Activated T-helper 17 cell treated with anti-CD3 and anti-CD28 coated beads, Interleukin-2, amount 50 U/mL, for 72 hours (primary cell): ENCODE measurements at regions not wholly inside any gene's neighbourhood (a gene's known extent, or its start where the extent isn't known, plus 50 kb on each side); places are given as distances from the start of the nearest gene placed in this dataset.

ENCODE experiments used
- ATAC-seq: fragments of 150-1000 bp; cut with Tn5 transposase; replicated peaks from 2 replicates; pipeline ENCODE4 v1.10.0; 2021; ENCODE audit warnings: mild to moderate bottlenecking, moderate library complexity
- H3K27ac Mint-ChIP-seq: one replicate; pipeline ENCODE4 v1.8.0; 2022; ENCODE audit warnings: mixed read lengths
- H3K27me3 Mint-ChIP-seq: one replicate; pipeline ENCODE4 v1.8.0; 2022; ENCODE audit warnings: mixed read lengths
- H3K36me3 Mint-ChIP-seq: one replicate; pipeline ENCODE4 v1.8.0; 2022; ENCODE audit warnings: low read depth, mild to moderate bottlenecking, mixed read lengths
- H3K4me1 Mint-ChIP-seq: one replicate; pipeline ENCODE4 v1.8.0; 2022; ENCODE audit warnings: mixed read lengths
- H3K4me3 Mint-ChIP-seq: one replicate; pipeline ENCODE4 v1.8.0; 2022; ENCODE audit warnings: mild to moderate bottlenecking, mixed read lengths
- H3K9me3 Mint-ChIP-seq: one replicate; pipeline ENCODE4 v1.8.0; 2022; ENCODE audit warnings: mixed read lengths

GRCh38 chr2:186085226-186085625 is 346.6 kb downstream of the FSIP2 start:
- ATAC-seq: no peak
- H3K36me3 Mint-ChIP-seq: no peaks in the 10 kb centered on the region
- no peaks in the 10 kb centered on the region for H3K9me3 Mint-ChIP-seq

GRCh38 chr2:186093174-186093573 is 354.6 kb downstream of the FSIP2 start:
- ATAC-seq: no peak
- Mint-ChIP-seq H3K27me3 (no peaks in the 10 kb centered on the region), H3K9me3 (peaks cover 4% of the 10 kb centered on the region), H3K27ac (no peak overlapping the region), H3K4me1 (no peaks in the 10 kb centered on the region), H3K4me3 (no peak overlapping the region), H3K36me3 (no peaks in the 10 kb centered on the region)

More at GRCh38 chr2:186085226-186085625, 346.6 kb downstream of the FSIP2 start:
- Mint-ChIP-seq H3K4me3 (no peak overlapping the region), H3K27me3 (no peaks in the 10 kb centered on the region), H3K4me1 (no peaks in the 10 kb centered on the region), H3K27ac (no peak overlapping the region)

- no peak overlapping the region for H3K4me3 Mint-ChIP-seq
- no peak for ATAC-seq
- H3K27ac Mint-ChIP-seq: no peak overlapping the region
Measured at GRCh38 chr2:186098821-186099220, 360.2 kb downstream of the FSIP2 start.

DNA sequence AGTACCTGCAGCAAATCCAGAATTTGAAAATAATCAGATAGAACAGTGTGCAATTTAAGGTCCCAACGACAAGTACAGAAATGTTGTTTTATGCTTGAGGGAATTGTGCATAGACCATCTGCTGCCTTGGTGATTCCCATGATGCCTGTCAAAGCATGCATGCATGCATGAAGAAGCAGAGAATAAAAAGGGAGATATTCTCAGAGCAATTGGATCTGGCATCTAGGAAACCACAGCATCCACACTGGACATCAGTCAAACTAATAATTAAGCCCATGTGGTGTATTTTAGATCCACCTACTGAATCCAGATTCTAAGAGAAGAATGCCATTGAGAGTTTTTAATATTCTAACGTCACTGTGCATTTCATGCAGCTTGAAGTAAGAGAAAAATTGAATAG is 361.2 kb downstream of the FSIP2 start:
- no peak for ATAC-seq
- Mint-ChIP-seq H3K4me1 (no peaks in the 10 kb centered on the region), H3K36me3 (no peaks in the 10 kb centered on the region), H3K9me3 (no peaks in the 10 kb centered on the region), H3K27me3 (no peaks in the 10 kb centered on the region), H3K27ac (no peak overlapping the region), H3K4me3 (no peak overlapping the region)

More at GRCh38 chr2:186098821-186099220, 360.2 kb downstream of the FSIP2 start:
- peaks cover 4% of the 10 kb centered on the region for H3K9me3 Mint-ChIP-seq
- H3K36me3 Mint-ChIP-seq: no peaks in the 10 kb centered on the region
- H3K27me3 Mint-ChIP-seq: no peaks in the 10 kb centered on the region
- no peaks in the 10 kb centered on the region for H3K4me1 Mint-ChIP-seq

DNA sequence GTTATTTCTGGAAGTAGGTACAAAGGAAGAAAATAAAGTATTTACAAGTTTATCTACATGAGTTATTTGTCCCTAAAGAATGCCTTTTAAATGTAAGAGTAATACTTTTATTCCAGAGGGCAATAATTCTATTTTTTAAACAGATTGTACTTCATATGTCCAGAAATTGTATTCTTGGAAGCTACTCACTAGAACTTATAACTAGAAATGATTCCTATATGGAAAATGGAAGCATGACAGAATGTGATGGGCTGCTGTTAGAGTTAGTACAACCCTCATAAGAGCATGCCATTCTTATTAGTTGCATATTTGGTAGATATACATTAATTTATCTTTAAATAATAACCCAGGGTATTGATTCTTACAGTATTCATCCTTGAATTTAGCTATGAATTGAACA is 362.0 kb downstream of the FSIP2 start:
- Mint-ChIP-seq H3K27me3 (no peaks in the 10 kb centered on the region), H3K36me3 (no peaks in the 10 kb centered on the region), H3K27ac (no peak overlapping the region), H3K4me3 (no peak overlapping the region), H3K9me3 (no peaks in the 10 kb centered on the region), H3K4me1 (no peaks in the 10 kb centered on the region)
- ATAC-seq: no peak

GRCh38 chr2:186101616-186102015 is 363.0 kb downstream of the FSIP2 start:
- no peak for ATAC-seq
- H3K27me3 Mint-ChIP-seq: no peaks in the 10 kb centered on the region
- H3K4me1 Mint-ChIP-seq: no peaks in the 10 kb centered on the region
- no peaks in the 10 kb centered on the region for H3K36me3 Mint-ChIP-seq
- no peaks in the 10 kb centered on the region for H3K9me3 Mint-ChIP-seq
- no peak overlapping the region for H3K27ac Mint-ChIP-seq
- H3K4me3 Mint-ChIP-seq: no peak overlapping the region

DNA sequence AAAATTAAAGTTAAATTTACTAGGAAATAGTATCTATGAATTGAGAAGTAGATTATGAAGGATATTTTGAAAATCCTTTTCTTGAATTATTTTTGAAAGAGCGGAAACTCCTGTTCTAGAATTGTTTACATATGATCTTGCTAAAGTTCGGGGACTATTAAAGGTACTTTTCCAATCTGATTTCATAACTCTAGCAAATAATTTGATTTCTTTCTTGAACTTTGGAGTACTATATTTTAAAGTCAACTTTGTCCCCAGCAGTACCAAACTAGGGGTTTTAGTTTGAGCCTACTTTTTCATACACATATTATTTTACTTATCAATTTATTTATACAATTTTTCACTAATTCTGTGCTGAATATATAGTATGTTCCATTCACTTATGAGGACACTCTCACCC is 364.7 kb downstream of the FSIP2 start:
- Mint-ChIP-seq H3K4me1 (no peaks in the 10 kb centered on the region), H3K4me3 (no peak overlapping the region), H3K9me3 (no peaks in the 10 kb centered on the region), H3K27ac (no peak overlapping the region), H3K27me3 (no peaks in the 10 kb centered on the region), H3K36me3 (no peaks in the 10 kb centered on the region)
- no peak for ATAC-seq

DNA sequence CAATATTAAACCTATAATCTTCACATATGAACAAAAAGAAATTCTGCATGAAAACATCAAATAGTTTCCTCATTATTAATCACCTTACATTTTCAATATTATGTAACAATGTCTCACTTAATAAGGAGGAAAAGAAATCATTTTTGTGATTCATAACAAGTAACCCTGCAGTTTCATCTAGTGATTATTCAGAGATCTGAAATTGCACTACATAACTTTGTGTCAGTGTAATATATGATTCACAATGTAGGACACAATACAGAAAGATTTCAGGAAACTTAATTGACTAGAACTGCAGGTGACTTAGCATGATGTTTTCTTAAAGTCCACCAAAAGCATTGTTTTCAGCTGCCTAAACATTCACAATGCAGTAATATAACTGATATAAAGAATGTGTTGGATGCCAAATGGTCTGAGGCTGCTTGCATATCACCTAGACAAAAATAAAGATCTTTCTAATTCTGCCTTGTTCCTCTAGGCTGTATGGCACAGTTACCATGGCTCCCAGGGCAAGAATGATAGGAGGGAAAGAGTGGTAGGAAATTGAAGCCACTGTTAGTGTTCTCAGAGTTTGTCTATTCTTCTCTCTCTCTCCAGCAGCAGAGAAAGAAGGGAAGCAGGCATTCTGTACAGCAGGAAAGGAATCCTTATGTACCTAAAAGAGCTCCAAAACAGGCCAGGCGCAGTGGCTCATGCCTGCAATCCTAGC is 366.6 kb downstream of the FSIP2 start:
- no peaks in the 10 kb centered on the region for H3K27me3 Mint-ChIP-seq
- peaks cover 3% of the 10 kb centered on the region for H3K9me3 Mint-ChIP-seq
- ATAC-seq: no peak
- no peak overlapping the region for H3K4me3 Mint-ChIP-seq
- no peaks in the 10 kb centered on the region for H3K36me3 Mint-ChIP-seq
- H3K4me1 Mint-ChIP-seq: no peaks in the 10 kb centered on the region
- no peak overlapping the region for H3K27ac Mint-ChIP-seq

DNA sequence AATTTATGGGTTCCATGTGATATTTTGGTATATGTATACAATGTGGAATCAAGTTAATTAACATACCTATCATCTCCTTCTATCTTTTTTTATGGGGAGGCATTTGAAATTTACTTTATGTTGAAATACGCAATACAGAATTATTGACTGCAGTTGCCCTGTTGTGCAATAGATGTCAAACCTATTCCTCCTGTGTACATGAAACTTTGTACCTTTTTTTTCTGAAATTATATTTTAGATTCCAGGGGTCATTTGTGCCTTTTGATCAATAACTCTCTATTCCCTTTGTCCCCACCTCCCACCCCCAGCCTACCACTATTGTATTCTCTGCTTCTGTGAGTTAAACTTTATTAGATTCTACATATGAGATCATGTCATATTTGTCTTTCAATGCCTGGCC is 369.9 kb downstream of the FSIP2 start:
- H3K4me3 Mint-ChIP-seq: no peak overlapping the region
- no peaks in the 10 kb centered on the region for H3K4me1 Mint-ChIP-seq
- H3K27ac Mint-ChIP-seq: no peak overlapping the region
- no peak for ATAC-seq
- H3K27me3 Mint-ChIP-seq: no peaks in the 10 kb centered on the region
- H3K9me3 Mint-ChIP-seq: peaks cover 11% of the 10 kb centered on the region
- no peaks in the 10 kb centered on the region for H3K36me3 Mint-ChIP-seq

DNA sequence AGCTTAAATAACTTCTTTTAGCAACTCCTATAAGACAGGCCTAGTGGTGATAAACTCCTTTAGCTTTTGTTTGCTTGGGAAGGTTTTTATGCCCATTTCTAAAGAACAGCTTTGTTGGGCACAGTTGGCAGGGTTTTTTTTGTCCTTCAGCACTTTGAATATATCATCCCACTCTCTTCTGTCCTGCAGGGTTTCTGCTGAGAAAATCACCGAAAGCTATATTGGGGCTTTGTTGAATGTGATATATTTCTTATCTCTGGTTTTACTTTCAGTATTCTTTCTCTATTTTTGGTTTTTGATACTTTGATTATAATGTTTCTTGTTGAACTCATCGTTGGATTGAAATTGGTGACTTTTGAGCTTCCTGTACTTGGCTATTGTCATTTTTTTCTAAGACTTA is 372.8 kb upstream of the ZC3H15 start:
- H3K27me3 Mint-ChIP-seq: no peaks in the 10 kb centered on the region
- no peak for ATAC-seq
- H3K36me3 Mint-ChIP-seq: no peaks in the 10 kb centered on the region
- H3K4me1 Mint-ChIP-seq: no peaks in the 10 kb centered on the region
- peaks cover 15% of the 10 kb centered on the region for H3K9me3 Mint-ChIP-seq
- no peak overlapping the region for H3K4me3 Mint-ChIP-seq
- H3K27ac Mint-ChIP-seq: no peak overlapping the region

DNA sequence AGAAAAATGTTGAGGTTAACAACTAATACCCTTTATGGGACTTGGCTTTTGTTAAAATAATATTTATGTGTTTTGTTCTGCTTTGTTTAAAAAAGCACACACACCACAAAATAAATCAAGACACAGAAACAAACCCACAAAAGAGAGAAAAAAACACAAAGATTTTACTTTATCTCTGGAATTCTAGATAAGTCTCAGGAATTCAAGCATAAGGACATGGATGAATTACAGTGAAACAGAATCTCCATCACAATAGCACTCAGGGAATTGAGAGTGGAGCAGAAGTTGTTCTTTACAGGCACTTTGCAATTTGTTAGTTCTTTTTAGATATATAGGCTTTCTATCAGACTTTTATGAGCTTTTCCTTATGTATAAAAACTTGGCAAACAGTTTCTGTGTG is 360.9 kb upstream of the ZC3H15 start:
- H3K36me3 Mint-ChIP-seq: no peaks in the 10 kb centered on the region
- peaks cover 3% of the 10 kb centered on the region for H3K9me3 Mint-ChIP-seq
- no peak overlapping the region for H3K4me3 Mint-ChIP-seq
- no peaks in the 10 kb centered on the region for H3K27me3 Mint-ChIP-seq
- H3K4me1 Mint-ChIP-seq: no peaks in the 10 kb centered on the region
- no peak for ATAC-seq
- H3K27ac Mint-ChIP-seq: no peak overlapping the region

DNA sequence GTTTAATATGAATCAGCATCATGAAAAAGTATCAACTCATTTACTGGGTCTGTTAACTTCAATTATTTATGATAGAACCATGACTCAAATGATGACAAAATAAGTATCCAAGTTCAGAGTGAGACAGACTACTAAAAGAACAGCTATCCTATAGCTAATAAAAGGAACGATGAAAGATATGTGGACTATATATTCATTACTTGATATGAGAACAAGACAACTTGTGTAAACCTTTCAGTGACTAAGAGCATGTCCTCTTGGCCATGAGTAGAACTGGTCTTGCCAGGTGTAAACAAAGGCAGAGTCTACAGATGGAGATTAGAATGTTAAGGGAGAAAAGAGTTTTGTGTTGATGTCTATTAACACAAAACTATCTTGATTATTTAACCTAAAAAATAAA is 360.4 kb upstream of the ZC3H15 start:
- H3K36me3 Mint-ChIP-seq: no peaks in the 10 kb centered on the region
- ATAC-seq: no peak
- no peak overlapping the region for H3K27ac Mint-ChIP-seq
- H3K9me3 Mint-ChIP-seq: peaks cover 3% of the 10 kb centered on the region
- H3K4me1 Mint-ChIP-seq: no peaks in the 10 kb centered on the region
- H3K27me3 Mint-ChIP-seq: no peaks in the 10 kb centered on the region
- no peak overlapping the region for H3K4me3 Mint-ChIP-seq

GRCh38 chr2:186126181-186126580 is 359.9 kb upstream of the ZC3H15 start:
- Mint-ChIP-seq H3K4me3 (no peak overlapping the region), H3K27ac (no peak overlapping the region), H3K4me1 (no peaks in the 10 kb centered on the region), H3K27me3 (no peaks in the 10 kb centered on the region), H3K9me3 (peaks cover 3% of the 10 kb centered on the region), H3K36me3 (no peaks in the 10 kb centered on the region)
- ATAC-seq: no peak

DNA sequence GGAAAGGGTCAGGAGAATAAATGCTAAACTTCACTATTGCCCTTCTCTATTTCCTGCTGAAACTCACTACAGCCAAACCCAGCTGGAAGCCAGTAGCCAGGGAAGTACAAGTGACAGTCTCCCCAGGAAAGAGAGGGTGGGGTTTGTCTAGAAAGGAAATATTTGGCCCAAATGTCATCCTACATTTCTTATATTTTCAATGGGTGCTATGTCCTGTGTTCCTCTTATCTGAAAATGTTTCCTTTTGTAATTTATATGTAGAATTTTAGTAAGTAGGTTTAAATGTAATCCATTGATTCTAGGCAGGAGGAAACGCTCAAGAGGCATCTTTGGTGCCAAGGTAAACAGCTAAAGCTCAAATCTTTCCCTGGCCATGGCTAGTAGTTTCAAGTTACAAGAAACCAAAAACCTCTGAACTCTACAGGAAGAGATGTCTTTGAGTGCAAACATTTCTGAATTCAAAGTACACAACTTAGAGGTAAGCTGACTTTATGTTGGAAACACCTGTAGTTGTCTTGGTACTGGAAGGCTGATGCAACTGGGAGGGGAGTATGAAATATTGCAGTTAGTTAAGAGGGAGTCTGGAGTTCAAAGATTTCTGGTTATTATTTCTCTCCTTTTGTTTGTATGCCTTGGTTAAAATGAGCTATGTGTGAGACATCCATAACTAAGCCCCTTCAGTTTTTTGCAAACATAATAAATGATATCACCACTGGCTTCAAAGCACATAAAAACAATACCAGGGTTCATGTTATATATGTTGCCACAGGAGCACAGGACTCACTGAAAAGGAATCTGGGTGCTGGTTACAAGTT is 356.1 kb upstream of the ZC3H15 start:
- Mint-ChIP-seq H3K27me3 (no peaks in the 10 kb centered on the region), H3K27ac (no peak overlapping the region), H3K9me3 (peaks cover 3% of the 10 kb centered on the region), H3K4me1 (no peaks in the 10 kb centered on the region), H3K4me3 (no peak overlapping the region), H3K36me3 (no peaks in the 10 kb centered on the region)
- no peak for ATAC-seq
